K562 (cell line): ENCODE measurements at regions not wholly inside any gene's neighbourhood (a gene's known extent, or its start where the extent isn't known, plus 50 kb on each side); places are given as distances from the start of the nearest gene placed in this dataset.

Experiments used
- BRF1 ChIP-seq: IDR thresholded peaks from 3 replicates; pipeline ENCODE4 v1.6.1; 2011; ENCODE audit warnings: borderline replicate concordance, mild to moderate bottlenecking; ENCODE audit not compliant: insufficient read length; ENCODE audit errors: extremely low read depth
- CBX3 ChIP-seq, 2 experiments: IDR thresholded peaks; 1 replicate in 1 of 2; 2 replicates in 1 of 2; pipeline ENCODE4 v1.6.1; 2012; ENCODE audit warnings: inconsistent platforms in 2 of 2, low read length in 2 of 2, borderline replicate concordance in 1 of 2, control low read depth in 1 of 2
- ESRRB ChIP-seq: fragments of 250-450 bp; sonication (Bioruptor Pico); IDR thresholded peaks from 2 replicates; pipeline ENCODE4 v1.5.0; 2020; ENCODE audit warnings: mild to moderate bottlenecking, moderate library complexity, borderline replicate concordance
- HDAC3 ChIP-seq: fragments of 450-650 bp; IDR thresholded peaks from 2 replicates; pipeline ENCODE4 v1.6.1; 2018; ENCODE audit warnings: borderline replicate concordance, mild to moderate bottlenecking, moderate library complexity; ENCODE audit not compliant: partially characterized antibody
- JUN ChIP-seq, 2 experiments: sonication (generic) in 1 of 2; formaldehyde crosslinking in 1 of 2; IDR thresholded peaks; 2 replicates each; pipeline versions ENCODE4 v1.6.1 to v1.8.0; 2012 to 2022; ENCODE audit warnings: borderline replicate concordance in 2 of 2, mild to moderate bottlenecking in 2 of 2, improper control_type of control experiment in 1 of 2, low read depth in 1 of 2, low read length in 1 of 2, missing genetic modification reagents in 1 of 2
- KAT2B ChIP-seq: IDR thresholded peaks from one replicate; pipeline ENCODE4 v1.6.1; 2012; ENCODE audit warnings: low read depth, mild to moderate bottlenecking, control low read depth, inconsistent platforms, low read length, moderate library complexity
- POLR2A ChIP-seq: fragments of 450-650 bp; conservative IDR thresholded peaks from 2 replicates; pipeline ENCODE4 v1.6.1; 2016
- TAF1 ChIP-seq: IDR thresholded peaks from 2 replicates; pipeline ENCODE4 v1.6.1; 2011; ENCODE audit warnings: mild to moderate bottlenecking, low read length, moderate library complexity; ENCODE audit not compliant: insufficient read depth, control insufficient read depth, severe bottlenecking; ENCODE audit errors: extremely low read depth
- TEAD4 ChIP-seq, 2 experiments: sonication (generic) in 1 of 2; formaldehyde crosslinking in 1 of 2; IDR thresholded peaks; 2 replicates each; pipeline versions ENCODE4 v1.6.1 to v1.8.0; 2012 to 2022; ENCODE audit warnings: borderline replicate concordance in 1 of 2, inconsistent platforms in 1 of 2, low read length in 1 of 2, mild to moderate bottlenecking in 1 of 2, missing genetic modification reagents in 1 of 2
- ZNF830 ChIP-seq: fragments of 250-450 bp; sonication (Bioruptor Pico); IDR thresholded peaks from 2 replicates; pipeline ENCODE4 v1.5.0; 2021; ENCODE audit warnings: mild to moderate bottlenecking
- TF ChIP-seq, protein P1 (sequence below): sonication (generic); formaldehyde crosslinking; IDR thresholded peaks from 2 replicates; pipeline ENCODE4 v1.9.0; 2022; ENCODE audit warnings: mild to moderate bottlenecking, missing genetic modification reagents
- TF ChIP-seq, protein P2 (sequence below): fragments of 250-450 bp; sonication (Bioruptor Pico); IDR thresholded peaks from 2 replicates; pipeline ENCODE4 v1.5.0; 2020; ENCODE audit warnings: mild to moderate bottlenecking, borderline replicate concordance
- TF ChIP-seq, protein P3 (sequence below): sonication (generic); formaldehyde crosslinking; IDR thresholded peaks from 2 replicates; pipeline ENCODE4 v1.8.0; 2023; ENCODE audit warnings: mild to moderate bottlenecking, missing genetic modification reagents
- TF ChIP-seq, protein P4 (sequence below), 3 experiments: IDR thresholded peaks in 2 of 3; conservative IDR thresholded peaks in 1 of 3; 2 replicates each; pipeline ENCODE4 v1.5.1; 2011 to 2012; ENCODE audit warnings: low read length in 3 of 3, mild to moderate bottlenecking in 3 of 3, control low read depth in 2 of 3, improper control_type of control experiment in 1 of 3, inconsistent platforms in 1 of 3, low read depth in 1 of 3, mixed read lengths in 1 of 3, moderate library complexity in 1 of 3; ENCODE audit not compliant: insufficient read depth in 2 of 3

DNA sequence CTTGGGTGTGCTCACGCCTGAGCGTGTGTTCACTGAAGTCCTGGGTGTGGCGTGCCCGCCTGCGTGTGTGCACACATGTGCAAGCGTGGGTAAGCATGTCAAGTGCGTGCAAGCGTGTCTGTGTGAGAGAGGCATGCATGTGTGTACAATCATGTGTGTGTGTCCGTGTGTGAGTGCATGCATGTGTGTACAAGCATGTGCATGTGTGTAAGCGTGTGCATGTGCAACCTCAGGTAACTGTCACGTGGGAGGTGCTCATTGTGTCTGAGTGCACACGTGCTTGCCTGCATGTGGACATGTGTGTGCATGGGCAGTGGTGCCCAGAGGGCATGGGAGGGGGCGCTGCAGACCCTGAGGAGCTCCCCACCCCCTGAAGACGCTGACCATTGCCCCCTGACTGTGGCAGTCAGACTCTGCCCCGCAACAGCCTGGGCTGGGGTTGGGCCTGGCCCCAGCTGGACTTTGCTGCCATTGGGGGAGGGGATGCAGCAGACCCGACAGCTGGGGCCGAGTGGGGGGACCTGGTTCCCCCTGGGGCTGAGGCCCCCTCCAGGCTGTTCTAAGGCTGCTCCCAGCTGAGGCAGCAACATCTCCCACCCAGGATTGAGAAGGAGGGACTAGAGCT, 88.1 kb downstream of the UNCX start:
- TF ChIP-seq ESRRB (CRISPR knock-in tag) (no peak), JUN (IDR thresholded peaks at IDR 0.05; ENCODE audit: borderline replicate concordance, low read depth, low read length) (no peak), JUN (CRISPR knock-in tag; IDR thresholded peaks at IDR 0.05; ENCODE audit: borderline replicate concordance) (no peak), CBX3 (IDR thresholded peaks at IDR 0.05; ENCODE audit: borderline replicate concordance in 1 of 2, low read length in 2 of 2) (no peak), HDAC3 (no peak), KAT2B (no peak), POLR2A (no peak), BRF1 (no peak), TAF1 (no peak), ZNF830 (CRISPR knock-in tag) (no peak), TEAD4 (IDR thresholded peaks at IDR 0.05; ENCODE audit: low read length) (no peak), TEAD4 (CRISPR knock-in tag; IDR thresholded peaks at IDR 0.05; ENCODE audit: borderline replicate concordance) (no peak)
- TF ChIP-seq, protein P1, sequence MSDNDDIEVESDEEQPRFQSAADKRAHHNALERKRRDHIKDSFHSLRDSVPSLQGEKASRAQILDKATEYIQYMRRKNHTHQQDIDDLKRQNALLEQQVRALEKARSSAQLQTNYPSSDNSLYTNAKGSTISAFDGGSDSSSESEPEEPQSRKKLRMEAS (CRISPR knock-in tag), result peak; percentile 52; the same call in 1 of the 2 replicates
- TF ChIP-seq, protein P2, sequence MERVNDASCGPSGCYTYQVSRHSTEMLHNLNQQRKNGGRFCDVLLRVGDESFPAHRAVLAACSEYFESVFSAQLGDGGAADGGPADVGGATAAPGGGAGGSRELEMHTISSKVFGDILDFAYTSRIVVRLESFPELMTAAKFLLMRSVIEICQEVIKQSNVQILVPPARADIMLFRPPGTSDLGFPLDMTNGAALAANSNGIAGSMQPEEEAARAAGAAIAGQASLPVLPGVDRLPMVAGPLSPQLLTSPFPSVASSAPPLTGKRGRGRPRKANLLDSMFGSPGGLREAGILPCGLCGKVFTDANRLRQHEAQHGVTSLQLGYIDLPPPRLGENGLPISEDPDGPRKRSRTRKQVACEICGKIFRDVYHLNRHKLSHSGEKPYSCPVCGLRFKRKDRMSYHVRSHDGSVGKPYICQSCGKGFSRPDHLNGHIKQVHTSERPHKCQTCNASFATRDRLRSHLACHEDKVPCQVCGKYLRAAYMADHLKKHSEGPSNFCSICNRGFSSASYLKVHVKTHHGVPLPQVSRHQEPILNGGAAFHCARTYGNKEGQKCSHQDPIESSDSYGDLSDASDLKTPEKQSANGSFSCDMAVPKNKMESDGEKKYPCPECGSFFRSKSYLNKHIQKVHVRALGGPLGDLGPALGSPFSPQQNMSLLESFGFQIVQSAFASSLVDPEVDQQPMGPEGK (CRISPR knock-in tag), result no peak
- TF ChIP-seq, protein P3, sequence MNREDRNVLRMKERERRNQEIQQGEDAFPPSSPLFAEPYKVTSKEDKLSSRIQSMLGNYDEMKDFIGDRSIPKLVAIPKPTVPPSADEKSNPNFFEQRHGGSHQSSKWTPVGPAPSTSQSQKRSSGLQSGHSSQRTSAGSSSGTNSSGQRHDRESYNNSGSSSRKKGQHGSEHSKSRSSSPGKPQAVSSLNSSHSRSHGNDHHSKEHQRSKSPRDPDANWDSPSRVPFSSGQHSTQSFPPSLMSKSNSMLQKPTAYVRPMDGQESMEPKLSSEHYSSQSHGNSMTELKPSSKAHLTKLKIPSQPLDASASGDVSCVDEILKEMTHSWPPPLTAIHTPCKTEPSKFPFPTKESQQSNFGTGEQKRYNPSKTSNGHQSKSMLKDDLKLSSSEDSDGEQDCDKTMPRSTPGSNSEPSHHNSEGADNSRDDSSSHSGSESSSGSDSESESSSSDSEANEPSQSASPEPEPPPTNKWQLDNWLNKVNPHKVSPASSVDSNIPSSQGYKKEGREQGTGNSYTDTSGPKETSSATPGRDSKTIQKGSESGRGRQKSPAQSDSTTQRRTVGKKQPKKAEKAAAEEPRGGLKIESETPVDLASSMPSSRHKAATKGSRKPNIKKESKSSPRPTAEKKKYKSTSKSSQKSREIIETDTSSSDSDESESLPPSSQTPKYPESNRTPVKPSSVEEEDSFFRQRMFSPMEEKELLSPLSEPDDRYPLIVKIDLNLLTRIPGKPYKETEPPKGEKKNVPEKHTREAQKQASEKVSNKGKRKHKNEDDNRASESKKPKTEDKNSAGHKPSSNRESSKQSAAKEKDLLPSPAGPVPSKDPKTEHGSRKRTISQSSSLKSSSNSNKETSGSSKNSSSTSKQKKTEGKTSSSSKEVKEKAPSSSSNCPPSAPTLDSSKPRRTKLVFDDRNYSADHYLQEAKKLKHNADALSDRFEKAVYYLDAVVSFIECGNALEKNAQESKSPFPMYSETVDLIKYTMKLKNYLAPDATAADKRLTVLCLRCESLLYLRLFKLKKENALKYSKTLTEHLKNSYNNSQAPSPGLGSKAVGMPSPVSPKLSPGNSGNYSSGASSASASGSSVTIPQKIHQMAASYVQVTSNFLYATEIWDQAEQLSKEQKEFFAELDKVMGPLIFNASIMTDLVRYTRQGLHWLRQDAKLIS (CRISPR knock-in tag), result no peak
- TF ChIP-seq, protein P4, sequence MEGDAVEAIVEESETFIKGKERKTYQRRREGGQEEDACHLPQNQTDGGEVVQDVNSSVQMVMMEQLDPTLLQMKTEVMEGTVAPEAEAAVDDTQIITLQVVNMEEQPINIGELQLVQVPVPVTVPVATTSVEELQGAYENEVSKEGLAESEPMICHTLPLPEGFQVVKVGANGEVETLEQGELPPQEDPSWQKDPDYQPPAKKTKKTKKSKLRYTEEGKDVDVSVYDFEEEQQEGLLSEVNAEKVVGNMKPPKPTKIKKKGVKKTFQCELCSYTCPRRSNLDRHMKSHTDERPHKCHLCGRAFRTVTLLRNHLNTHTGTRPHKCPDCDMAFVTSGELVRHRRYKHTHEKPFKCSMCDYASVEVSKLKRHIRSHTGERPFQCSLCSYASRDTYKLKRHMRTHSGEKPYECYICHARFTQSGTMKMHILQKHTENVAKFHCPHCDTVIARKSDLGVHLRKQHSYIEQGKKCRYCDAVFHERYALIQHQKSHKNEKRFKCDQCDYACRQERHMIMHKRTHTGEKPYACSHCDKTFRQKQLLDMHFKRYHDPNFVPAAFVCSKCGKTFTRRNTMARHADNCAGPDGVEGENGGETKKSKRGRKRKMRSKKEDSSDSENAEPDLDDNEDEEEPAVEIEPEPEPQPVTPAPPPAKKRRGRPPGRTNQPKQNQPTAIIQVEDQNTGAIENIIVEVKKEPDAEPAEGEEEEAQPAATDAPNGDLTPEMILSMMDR (IDR thresholded peaks at IDR 0.05 in 2 of 3, conservative IDR thresholded peaks at IDR 0.05 in 1 of 3; ENCODE audit: insufficient read depth in 2 of 3, low read depth in 1 of 3, low read length in 3 of 3), result no peak
